ENCODE measurements at regions not wholly inside any gene's neighbourhood (a gene's known extent, or its start where the extent isn't known, plus 50 kb on each side); places are given as distances from the start of the nearest gene placed in this dataset.

- POLR2A ChIA-PET: no interaction called here
Observed at GRCh38 chr12:24255920-24256665, 306.6 kb upstream of the SOX5 start.

DNA sequence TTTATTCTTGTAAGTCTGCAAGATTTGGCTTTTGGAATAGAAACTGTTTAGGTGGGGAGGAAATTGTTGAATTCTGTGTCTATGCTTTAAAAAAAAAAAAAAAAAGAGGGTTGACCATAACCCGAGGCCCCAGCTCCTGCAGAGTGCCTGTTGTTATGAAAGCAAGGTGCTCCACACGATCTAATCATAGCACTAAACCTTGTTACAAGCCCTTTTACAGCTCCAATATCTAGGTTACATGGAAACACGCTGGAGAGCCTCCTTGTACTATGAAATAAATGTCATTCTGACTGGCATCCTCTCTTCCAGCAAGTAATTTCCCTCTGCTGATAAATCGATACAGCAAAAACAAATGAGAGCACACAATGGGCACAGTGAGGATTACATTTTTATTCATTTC, 303.1 kb upstream of the SOX5 start:
- ChIA-PET POLR2A (no interaction called here), CTCF (no interaction called here)

More at GRCh38 chr12:24255920-24256665, 306.6 kb upstream of the SOX5 start:
- CTCF ChIA-PET: no interaction called here

- POLR2A ChIA-PET: no interaction called here
Observed at GRCh38 chr12:24246934-24247333, 297.5 kb upstream of the SOX5 start.

GRCh38 chr12:24246376-24246775, 296.9 kb upstream of the SOX5 start:
- CTCF ChIA-PET: no interaction called here
- POLR2A ChIA-PET: no interaction called here

More at GRCh38 chr12:24246934-24247333, 297.5 kb upstream of the SOX5 start:
- CTCF ChIA-PET: no interaction called here

- POLR2A ChIA-PET: no interaction called here
- CTCF ChIA-PET: no interaction called here
Observed at GRCh38 chr12:24244801-24245200, 295.3 kb upstream of the SOX5 start.

- POLR2A ChIA-PET: no interaction called here
- CTCF ChIA-PET: no interaction called here
Observed at GRCh38 chr12:24244231-24244630, 294.8 kb upstream of the SOX5 start.

- POLR2A ChIA-PET: no interaction called here
Observed at GRCh38 chr12:24240707-24241106, 291.2 kb upstream of the SOX5 start.

GRCh38 chr12:24233519-24234246, 284.2 kb upstream of the SOX5 start:
- POLR2A ChIA-PET: no interaction called here
- CTCF ChIA-PET: no interaction called here

More at GRCh38 chr12:24240707-24241106, 291.2 kb upstream of the SOX5 start:
- CTCF ChIA-PET: no interaction called here

DNA sequence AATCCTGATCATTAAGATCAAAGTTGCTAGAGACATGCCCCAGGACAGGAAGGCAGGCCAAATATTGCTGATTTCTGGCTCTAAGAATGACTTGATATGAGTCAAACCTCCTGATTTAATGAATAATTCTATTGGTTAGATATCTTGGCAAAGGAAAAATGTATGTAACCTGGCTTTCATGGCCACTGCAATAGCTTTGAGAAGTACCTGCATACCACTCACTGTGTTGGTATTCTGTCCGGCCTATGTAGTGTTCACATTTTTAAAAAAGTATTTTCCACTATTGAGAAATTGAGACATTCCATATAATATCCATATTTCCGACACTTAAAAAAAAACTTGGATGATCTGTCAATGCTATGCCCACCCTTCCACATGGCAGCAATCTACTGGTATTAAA, 283.1 kb upstream of the SOX5 start:
- ChIA-PET CTCF (no interaction called here), POLR2A (no interaction called here)

DNA sequence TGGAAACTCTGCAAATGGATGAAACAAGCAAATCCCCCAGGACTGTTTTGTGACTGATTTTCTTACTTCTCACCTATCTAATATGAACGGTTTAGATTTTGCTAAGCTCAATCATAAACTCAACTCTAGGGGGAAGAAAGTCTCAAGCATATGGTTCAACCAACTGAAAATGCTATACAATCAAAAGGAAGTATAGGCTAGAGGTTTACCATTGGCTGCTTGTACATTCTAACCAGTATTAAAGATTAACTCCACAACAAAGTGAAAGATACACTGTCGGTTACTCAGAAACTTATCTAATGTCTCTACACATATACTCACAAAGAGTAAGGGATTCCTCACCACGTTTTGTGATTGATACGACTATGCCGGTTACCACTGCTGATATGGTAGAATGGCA, 281.8 kb upstream of the SOX5 start:
- ChIA-PET POLR2A (no interaction called here), CTCF (no interaction called here)

- ChIA-PET CTCF (no interaction called here), POLR2A (no interaction called here)
Observed at GRCh38 chr12:24230061-24230701, 280.7 kb upstream of the SOX5 start.

GRCh38 chr12:24229031-24229700, 279.7 kb upstream of the SOX5 start:
- ChIA-PET POLR2A (no interaction called here), CTCF (no interaction called here)

GRCh38 chr12:24228371-24228770, 278.9 kb upstream of the SOX5 start:
- CTCF ChIA-PET: no interaction called here
- POLR2A ChIA-PET: no interaction called here

DNA sequence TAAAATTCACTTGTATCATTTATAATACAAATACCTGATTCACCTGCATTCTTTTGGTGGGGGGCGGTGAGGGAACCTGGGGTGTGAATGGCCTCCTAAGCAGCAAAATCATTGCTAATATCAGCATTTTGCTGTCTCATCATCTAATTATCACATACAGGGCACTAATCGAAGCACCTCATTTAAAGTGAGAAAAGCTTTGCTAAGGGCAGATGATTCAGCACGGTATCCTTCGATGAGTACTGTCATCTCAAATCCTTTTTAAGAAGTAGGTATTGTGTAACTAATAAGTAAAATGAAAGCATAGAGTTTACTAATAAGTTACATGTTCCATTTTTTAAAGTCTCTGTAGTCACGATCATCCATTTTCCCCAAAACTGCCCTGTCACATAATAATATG, 278.1 kb upstream of the SOX5 start:
- POLR2A ChIA-PET: no interaction called here
- CTCF ChIA-PET: no interaction called here

DNA sequence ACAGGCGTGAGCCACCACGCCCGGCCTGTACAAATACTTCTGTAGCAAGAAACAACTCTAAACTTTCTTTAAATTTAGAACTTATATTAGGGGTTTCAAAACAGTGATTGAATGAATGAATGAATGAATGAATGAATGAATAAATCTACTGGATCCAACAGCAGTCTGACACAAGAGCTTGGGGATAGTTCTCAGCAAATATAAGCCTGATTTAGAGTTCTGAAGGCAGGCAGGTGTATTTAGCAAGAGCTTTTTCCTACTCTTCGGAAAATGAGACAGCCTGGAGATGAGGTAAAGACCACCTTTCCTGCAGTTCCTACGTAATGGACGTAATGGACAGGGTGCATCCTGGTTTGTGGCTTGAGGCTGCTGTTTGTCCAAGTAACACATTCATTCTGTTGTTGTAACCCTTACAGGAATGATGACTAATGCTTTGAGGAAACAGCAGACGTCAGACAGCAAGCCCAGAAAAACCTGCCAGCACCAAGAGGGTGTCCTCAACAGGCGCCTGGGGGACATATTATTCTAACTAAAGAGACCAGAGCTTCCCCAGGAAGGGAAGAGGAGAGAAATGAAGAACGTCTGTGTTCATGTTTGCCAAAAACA, 277.4 kb upstream of the SOX5 start:
- ChIA-PET CTCF (no interaction called here), POLR2A (no interaction called here)

DNA sequence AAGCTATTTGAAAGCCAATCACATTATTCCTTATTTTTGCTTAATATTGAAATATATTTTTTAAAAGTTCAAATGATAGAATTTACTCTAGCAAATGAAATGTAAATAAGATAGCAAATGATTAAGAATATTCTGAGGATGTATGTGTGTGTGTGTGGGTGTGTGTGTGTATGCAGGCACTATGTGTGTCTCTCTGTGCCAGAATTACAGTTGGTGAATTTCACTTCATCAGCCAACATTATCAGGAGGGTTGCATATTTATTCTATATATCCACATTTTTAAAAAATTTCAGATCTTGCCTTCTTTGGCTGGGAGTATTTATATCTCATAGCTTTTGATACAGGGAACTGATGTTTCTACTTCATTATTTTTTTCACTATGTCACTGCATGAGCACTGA, 274.9 kb upstream of the SOX5 start:
- CTCF ChIA-PET: no interaction called here
- POLR2A ChIA-PET: no interaction called here

DNA sequence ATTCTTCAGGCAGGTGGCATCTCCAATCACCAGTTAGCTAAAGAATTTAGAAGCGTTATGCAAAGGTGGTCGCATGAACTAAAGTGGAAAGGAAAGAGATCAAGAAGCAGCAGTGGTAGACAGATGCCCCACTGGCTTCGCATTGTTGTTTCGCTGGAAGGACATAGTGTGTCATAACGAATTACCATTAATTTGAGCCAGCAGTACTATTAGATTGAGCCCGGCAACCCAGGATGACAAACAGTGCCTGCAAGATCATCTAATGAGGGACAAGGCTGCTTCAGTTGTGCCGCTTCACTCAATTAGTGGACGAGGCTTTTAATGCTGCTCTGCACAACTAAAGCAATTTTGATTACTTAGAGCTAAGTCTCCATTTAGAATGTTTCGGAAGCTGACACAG, 274.5 kb upstream of the SOX5 start:
- POLR2A ChIA-PET: no interaction called here
- CTCF ChIA-PET: no interaction called here

DNA sequence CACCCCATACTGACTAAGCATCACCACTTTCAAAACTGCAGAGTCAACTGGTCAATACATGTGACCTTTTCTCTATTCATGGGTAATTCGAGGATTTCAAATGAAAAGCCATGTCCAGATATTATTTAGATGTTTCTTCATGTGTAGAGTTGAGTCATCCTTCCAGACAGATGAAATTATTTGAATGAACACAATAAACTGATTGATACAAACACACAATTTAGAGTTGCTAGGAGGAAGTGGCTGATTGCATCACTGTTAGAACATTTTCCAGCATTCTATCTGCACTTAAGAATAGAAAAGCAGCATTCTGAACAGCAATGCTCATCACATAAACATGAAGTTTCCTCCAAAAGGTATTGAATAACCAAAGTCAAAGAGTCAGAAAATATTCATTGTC, 273.5 kb upstream of the SOX5 start:
- CTCF ChIA-PET: no interaction called here
- POLR2A ChIA-PET: no interaction called here

DNA sequence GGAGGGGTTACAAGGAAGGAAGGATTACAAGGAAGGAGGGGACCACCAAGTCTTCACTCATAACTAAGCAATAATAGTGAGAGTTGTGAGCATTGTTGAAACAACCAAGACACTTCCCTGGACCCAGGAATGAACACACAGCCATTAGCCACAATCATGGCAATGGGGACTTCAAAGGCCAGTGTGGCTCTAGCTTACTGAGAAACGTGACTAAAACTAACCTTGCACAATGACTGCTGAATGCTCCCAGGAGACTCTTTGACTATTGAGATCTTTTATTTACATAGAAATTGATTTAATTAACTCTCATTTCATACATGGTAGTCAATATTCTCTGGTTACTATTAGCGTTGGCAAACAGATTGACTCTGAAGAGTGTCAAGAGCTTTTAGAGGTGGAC, 263.0 kb upstream of the SOX5 start:
- CTCF ChIA-PET: no interaction called here
- POLR2A ChIA-PET: no interaction called here

- ChIA-PET POLR2A (no interaction called here), CTCF (interaction anchor here (0.7 kb wide), 1 partner anchor 98 kb away, joined by 4 read pairs; no protein-coding TSS in a partner anchor)
Observed at GRCh38 chr12:24206621-24207020, 257.2 kb upstream of the SOX5 start.
